ENCODE measurements at regions not wholly inside any gene's neighbourhood (a gene's known extent, or its start where the extent isn't known, plus 50 kb on each side); places are given as distances from the start of the nearest gene placed in this dataset.

DNA sequence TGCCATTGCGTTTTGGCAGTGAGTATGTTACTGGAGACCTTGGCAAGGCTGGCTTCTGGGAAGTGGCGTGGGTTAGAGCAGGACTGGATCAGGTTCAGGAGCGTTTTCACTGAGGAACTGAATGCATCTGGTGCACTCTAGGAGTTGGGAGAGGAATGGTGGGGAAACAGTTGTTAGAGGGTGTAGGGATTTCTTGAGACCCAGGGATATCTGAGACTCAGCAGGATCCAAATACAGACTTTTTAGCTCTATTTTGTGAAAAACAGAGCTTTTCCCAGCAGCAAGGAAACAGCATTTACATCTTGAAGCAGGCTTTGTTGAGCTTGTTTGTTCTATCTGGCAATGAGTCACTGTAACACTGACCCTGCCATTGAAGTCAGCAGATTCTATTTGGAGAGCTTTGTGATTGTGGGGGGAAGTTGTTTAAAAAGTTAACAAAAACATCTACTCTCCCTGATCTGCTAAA, 56.9 kb upstream of the NRIP1 start (continued):
- TF ChIP-seq, protein P1, sequence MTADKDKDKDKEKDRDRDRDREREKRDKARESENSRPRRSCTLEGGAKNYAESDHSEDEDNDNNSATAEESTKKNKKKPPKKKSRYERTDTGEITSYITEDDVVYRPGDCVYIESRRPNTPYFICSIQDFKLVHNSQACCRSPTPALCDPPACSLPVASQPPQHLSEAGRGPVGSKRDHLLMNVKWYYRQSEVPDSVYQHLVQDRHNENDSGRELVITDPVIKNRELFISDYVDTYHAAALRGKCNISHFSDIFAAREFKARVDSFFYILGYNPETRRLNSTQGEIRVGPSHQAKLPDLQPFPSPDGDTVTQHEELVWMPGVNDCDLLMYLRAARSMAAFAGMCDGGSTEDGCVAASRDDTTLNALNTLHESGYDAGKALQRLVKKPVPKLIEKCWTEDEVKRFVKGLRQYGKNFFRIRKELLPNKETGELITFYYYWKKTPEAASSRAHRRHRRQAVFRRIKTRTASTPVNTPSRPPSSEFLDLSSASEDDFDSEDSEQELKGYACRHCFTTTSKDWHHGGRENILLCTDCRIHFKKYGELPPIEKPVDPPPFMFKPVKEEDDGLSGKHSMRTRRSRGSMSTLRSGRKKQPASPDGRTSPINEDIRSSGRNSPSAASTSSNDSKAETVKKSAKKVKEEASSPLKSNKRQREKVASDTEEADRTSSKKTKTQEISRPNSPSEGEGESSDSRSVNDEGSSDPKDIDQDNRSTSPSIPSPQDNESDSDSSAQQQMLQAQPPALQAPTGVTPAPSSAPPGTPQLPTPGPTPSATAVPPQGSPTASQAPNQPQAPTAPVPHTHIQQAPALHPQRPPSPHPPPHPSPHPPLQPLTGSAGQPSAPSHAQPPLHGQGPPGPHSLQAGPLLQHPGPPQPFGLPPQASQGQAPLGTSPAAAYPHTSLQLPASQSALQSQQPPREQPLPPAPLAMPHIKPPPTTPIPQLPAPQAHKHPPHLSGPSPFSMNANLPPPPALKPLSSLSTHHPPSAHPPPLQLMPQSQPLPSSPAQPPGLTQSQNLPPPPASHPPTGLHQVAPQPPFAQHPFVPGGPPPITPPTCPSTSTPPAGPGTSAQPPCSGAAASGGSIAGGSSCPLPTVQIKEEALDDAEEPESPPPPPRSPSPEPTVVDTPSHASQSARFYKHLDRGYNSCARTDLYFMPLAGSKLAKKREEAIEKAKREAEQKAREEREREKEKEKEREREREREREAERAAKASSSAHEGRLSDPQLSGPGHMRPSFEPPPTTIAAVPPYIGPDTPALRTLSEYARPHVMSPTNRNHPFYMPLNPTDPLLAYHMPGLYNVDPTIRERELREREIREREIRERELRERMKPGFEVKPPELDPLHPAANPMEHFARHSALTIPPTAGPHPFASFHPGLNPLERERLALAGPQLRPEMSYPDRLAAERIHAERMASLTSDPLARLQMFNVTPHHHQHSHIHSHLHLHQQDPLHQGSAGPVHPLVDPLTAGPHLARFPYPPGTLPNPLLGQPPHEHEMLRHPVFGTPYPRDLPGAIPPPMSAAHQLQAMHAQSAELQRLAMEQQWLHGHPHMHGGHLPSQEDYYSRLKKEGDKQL (CRISPR knock-in tag; IDR thresholded peaks at IDR 0.05; ENCODE audit: low read depth), result peak; percentile 50; the same call in 1 of the 2 replicates
- TF ChIP-seq ZNF335 (CRISPR knock-in tag; IDR thresholded peaks at IDR 0.05), result no peak
- no peak for TF ChIP-seq ZNF768 (CRISPR knock-in tag; IDR thresholded peaks at IDR 0.05)
- TF ChIP-seq ZNF121 (CRISPR knock-in tag; IDR thresholded peaks at IDR 0.05), result no peak
- TF ChIP-seq STAT5B (CRISPR knock-in tag; IDR thresholded peaks at IDR 0.05), result no peak
- TF ChIP-seq BHLHE40 (IDR thresholded peaks at IDR 0.05; ENCODE audit: low read length), result no peak
- TF ChIP-seq FOXP1 (IDR thresholded peaks at IDR 0.05), result no peak
- TF ChIP-seq FOXP1 (CRISPR knock-in tag; IDR thresholded peaks at IDR 0.05), result peak; percentile 78; the same call in 1 of the 2 replicates
- peak; percentile 16; the same call in 1 of the 2 replicates for TF ChIP-seq HNF4G (IDR thresholded peaks at IDR 0.05; ENCODE audit: borderline replicate concordance, low read depth, low read length)
- TF ChIP-seq HNF4G (CRISPR knock-in tag; IDR thresholded peaks at IDR 0.05; ENCODE audit: borderline replicate concordance, low read depth), result no peak
- TF ChIP-seq, protein P2, sequence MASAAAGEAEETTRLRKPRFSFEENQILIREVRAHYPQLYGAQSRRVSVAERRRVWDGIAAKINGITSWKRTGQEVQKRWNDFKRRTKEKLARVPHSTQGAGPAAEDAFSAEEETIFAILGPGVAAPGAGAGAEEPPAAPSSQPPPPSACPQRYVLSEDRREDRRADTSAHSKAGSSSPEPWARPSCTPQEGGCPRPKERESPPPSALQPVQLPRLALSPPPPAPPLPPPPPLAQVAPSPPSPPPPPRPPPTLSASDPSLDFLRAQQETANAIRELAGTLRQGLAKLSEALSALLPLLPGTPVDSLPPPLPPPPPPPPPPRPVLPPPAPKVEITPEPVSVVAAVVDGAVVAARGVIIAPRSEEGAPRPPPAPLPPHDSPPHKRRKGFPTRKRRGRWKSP (CRISPR knock-in tag; IDR thresholded peaks at IDR 0.05), result no peak; the same call in 1 of the 2 replicates
- no peak for TF ChIP-seq TBX3 (IDR thresholded peaks at IDR 0.05; ENCODE audit: borderline replicate concordance)
- TF ChIP-seq FOXK2 (IDR thresholded peaks at IDR 0.05), result no peak
- TF ChIP-seq MZF1 (CRISPR knock-in tag; IDR thresholded peaks at IDR 0.05; ENCODE audit: borderline replicate concordance), result no peak
- peak; percentile 24 to 35; a peak in 3 of 4 replicates for TF ChIP-seq MAFK (conservative IDR thresholded peaks at IDR 0.05 in 1 of 2, IDR thresholded peaks at IDR 0.05 in 1 of 2; ENCODE audit: low read length in 2 of 2)
- TF ChIP-seq, protein P3, sequence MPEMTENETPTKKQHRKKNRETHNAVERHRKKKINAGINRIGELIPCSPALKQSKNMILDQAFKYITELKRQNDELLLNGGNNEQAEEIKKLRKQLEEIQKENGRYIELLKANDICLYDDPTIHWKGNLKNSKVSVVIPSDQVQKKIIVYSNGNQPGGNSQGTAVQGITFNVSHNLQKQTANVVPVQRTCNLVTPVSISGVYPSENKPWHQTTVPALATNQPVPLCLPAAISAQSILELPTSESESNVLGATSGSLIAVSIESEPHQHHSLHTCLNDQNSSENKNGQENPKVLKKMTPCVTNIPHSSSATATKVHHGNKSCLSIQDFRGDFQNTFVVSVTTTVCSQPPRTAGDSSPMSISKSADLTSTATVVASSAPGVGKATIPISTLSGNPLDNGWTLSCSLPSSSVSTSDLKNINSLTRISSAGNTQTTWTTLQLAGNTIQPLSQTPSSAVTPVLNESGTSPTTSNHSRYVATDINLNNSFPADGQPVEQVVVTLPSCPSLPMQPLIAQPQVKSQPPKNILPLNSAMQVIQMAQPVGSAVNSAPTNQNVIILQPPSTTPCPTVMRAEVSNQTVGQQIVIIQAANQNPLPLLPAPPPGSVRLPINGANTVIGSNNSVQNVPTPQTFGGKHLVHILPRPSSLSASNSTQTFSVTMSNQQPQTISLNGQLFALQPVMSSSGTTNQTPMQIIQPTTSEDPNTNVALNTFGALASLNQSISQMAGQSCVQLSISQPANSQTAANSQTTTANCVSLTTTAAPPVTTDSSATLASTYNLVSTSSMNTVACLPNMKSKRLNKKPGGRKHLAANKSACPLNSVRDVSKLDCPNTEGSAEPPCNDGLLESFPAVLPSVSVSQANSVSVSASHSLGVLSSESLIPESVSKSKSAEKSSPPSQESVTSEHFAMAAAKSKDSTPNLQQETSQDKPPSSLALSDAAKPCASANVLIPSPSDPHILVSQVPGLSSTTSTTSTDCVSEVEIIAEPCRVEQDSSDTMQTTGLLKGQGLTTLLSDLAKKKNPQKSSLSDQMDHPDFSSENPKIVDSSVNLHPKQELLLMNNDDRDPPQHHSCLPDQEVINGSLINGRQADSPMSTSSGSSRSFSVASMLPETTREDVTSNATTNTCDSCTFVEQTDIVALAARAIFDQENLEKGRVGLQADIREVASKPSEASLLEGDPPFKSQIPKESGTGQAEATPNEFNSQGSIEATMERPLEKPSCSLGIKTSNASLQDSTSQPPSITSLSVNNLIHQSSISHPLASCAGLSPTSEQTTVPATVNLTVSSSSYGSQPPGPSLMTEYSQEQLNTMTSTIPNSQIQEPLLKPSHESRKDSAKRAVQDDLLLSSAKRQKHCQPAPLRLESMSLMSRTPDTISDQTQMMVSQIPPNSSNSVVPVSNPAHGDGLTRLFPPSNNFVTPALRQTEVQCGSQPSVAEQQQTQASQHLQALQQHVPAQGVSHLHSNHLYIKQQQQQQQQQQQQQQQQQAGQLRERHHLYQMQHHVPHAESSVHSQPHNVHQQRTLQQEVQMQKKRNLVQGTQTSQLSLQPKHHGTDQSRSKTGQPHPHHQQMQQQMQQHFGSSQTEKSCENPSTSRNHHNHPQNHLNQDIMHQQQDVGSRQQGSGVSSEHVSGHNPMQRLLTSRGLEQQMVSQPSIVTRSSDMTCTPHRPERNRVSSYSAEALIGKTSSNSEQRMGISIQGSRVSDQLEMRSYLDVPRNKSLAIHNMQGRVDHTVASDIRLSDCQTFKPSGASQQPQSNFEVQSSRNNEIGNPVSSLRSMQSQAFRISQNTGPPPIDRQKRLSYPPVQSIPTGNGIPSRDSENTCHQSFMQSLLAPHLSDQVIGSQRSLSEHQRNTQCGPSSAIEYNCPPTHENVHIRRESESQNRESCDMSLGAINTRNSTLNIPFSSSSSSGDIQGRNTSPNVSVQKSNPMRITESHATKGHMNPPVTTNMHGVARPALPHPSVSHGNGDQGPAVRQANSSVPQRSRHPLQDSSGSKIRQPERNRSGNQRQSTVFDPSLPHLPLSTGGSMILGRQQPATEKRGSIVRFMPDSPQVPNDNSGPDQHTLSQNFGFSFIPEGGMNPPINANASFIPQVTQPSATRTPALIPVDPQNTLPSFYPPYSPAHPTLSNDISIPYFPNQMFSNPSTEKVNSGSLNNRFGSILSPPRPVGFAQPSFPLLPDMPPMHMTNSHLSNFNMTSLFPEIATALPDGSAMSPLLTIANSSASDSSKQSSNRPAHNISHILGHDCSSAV (CRISPR knock-in tag; IDR thresholded peaks at IDR 0.05; ENCODE audit: borderline replicate concordance), result no peak
- TF ChIP-seq, protein P4, sequence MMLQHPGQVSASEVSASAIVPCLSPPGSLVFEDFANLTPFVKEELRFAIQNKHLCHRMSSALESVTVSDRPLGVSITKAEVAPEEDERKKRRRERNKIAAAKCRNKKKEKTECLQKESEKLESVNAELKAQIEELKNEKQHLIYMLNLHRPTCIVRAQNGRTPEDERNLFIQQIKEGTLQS (CRISPR knock-in tag; IDR thresholded peaks at IDR 0.05), result peak; percentile 67; the same call in 1 of the 2 replicates
